GM12892 (cell line): ENCODE measurements at regions not wholly inside any gene's neighbourhood (a gene's known extent, or its start where the extent isn't known, plus 50 kb on each side); places are given as distances from the start of the nearest gene placed in this dataset.

Experiments
- POLR2A ChIP-seq: IDR thresholded peaks from 2 replicates; pipeline ENCODE4 v1.6.1; 2011; ENCODE audit warnings: low read depth, low read length, control low read depth
- TAF1 ChIP-seq: IDR thresholded peaks from 2 replicates; pipeline ENCODE4 v1.6.1; 2011; ENCODE audit warnings: low read depth, mild to moderate bottlenecking, control low read depth, low read length, borderline replicate concordance

- TF ChIP-seq POLR2A (no peak), TAF1 (no peak)
Measured at GRCh38 chr7:138257459-138258196, 181.4 kb downstream of the AKR1D1 start.
